ENCODE measurements at regions not wholly inside any gene's neighbourhood (a gene's known extent, or its start where the extent isn't known, plus 50 kb on each side); places are given as distances from the start of the nearest gene placed in this dataset.

DNA sequence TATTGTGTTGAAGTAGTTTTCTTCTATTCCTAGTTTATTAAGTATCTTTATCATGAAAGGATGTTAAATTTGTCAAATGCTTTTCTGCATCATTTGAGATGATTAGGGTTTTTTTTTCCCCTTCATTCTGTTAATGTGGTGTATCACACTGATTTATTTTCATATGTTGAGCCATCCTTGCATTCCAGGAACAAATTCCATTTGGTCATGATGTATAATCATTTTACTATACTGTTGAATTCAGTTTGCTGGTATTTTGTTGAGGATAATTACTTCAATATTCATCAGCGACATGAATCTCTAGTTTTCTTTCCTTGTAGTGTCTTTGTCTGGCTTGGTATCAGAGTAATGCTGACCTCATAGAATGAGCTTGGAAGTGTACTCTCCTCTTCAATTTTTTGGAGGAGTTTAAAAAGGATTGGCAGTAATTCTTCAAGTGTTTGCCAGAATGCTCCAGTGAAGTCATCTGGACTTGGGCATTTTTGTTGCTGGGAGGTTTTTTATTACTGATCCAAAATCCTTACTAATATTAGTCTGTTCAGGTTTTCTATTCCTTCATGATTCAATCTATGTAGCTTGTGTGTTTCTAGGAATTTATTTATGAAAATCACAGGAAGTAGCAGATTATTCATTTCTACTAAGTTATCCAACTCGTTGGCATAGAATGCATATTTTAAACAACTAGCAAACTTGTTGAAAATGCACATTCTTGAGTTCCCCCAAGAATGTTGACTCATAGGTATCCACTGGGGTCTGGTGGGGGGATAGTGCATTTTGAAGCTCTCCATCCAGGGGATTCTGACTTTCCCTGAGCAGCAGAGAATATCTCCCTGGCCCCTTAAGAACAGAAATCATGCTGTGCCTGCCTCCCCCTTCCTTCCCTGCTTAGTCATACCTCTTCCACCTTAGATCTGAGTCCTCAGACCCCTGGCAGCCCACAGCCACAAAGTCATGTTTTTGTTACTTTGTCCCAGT is 187.1 kb downstream of the BMP7 start:
- TF ChIP-seq, protein P1, sequence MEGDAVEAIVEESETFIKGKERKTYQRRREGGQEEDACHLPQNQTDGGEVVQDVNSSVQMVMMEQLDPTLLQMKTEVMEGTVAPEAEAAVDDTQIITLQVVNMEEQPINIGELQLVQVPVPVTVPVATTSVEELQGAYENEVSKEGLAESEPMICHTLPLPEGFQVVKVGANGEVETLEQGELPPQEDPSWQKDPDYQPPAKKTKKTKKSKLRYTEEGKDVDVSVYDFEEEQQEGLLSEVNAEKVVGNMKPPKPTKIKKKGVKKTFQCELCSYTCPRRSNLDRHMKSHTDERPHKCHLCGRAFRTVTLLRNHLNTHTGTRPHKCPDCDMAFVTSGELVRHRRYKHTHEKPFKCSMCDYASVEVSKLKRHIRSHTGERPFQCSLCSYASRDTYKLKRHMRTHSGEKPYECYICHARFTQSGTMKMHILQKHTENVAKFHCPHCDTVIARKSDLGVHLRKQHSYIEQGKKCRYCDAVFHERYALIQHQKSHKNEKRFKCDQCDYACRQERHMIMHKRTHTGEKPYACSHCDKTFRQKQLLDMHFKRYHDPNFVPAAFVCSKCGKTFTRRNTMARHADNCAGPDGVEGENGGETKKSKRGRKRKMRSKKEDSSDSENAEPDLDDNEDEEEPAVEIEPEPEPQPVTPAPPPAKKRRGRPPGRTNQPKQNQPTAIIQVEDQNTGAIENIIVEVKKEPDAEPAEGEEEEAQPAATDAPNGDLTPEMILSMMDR (IDR thresholded peaks at IDR 0.05) = no peak
- TF ChIP-seq POLR2A (IDR thresholded peaks at IDR 0.05) = no peak
